HEK293 (cell line): ENCODE measurements at regions not wholly inside any gene's neighbourhood (a gene's known extent, or its start where the extent isn't known, plus 50 kb on each side); places are given as distances from the start of the nearest gene placed in this dataset.

ENCODE experiments used
- CTCF ChIA-PET: fragments of 350-600 bp; formaldehyde crosslinking; extraction: SDS; loops from one replicate; lab custom pipeline; 2021; ENCODE audit warnings: antibody characterized with exemption; lab: Yijun Ruan, JAX
- POLR2A ChIA-PET: fragments of 300-600 bp; formaldehyde crosslinking; extraction: SDS; loops from one replicate; lab custom pipeline; 2020; ENCODE audit warnings: antibody characterized with exemption, inconsistent platforms; lab: Yijun Ruan, JAX
- H3K27ac ChIP-seq: fragments of 200-500 bp; sonication (Bioruptor generic); 2 replicates; pipeline ENCODE4 v1.5.1; 2014; ENCODE audit warnings: low read depth, low read length, control low read depth, inconsistent platforms; ENCODE audit errors: extremely low read depth
- H3K36me3 ChIP-seq, 2 experiments: fragments of 200-500 bp in 1 of 2; sonication (Bioruptor generic) in 1 of 2; 1 replicate in 1 of 2; 2 replicates in 1 of 2; pipeline ENCODE4 v1.5.1; 2014 to 2017; ENCODE audit warnings: inconsistent platforms in 2 of 2, low read length in 2 of 2; ENCODE audit not compliant: control insufficient read depth in 2 of 2, insufficient read depth in 1 of 2
- H3K4me1 ChIP-seq: fragments of 200-500 bp; sonication (Bioruptor generic); 2 replicates; pipeline ENCODE4 v1.5.1; 2014; ENCODE audit warnings: mild to moderate bottlenecking, low read length, inconsistent platforms; ENCODE audit not compliant: control insufficient read depth, insufficient read depth
- H3K4me3 ChIP-seq: 2 replicates; pipeline ENCODE4 v1.5.1; 2011; ENCODE audit warnings: low read depth, mild to moderate bottlenecking, control low read depth, low read length, moderate library complexity
- H3K9me3 ChIP-seq: fragments of 200-500 bp; sonication (Bioruptor generic); 2 replicates; pipeline ENCODE4 v1.5.1; 2014; ENCODE audit warnings: low read depth, low read length, inconsistent platforms; ENCODE audit not compliant: control insufficient read depth, insufficient read depth
- HOXD13 ChIP-seq: sonication (generic); formaldehyde crosslinking; IDR thresholded peaks from 2 replicates; pipeline ENCODE4 v1.8.0; 2022; ENCODE audit warnings: missing genetic modification reagents, borderline replicate concordance
- KLF1 ChIP-seq: fragments of 450-650 bp; formaldehyde crosslinking; IDR thresholded peaks from 2 replicates; pipeline ENCODE4 v1.5.1; 2016; ENCODE audit warnings: missing biosample characterization, missing genetic modification characterization
- MYNN ChIP-seq: fragments of 450-650 bp; formaldehyde crosslinking; IDR thresholded peaks from 2 replicates; pipeline ENCODE4 v1.5.1; 2016; ENCODE audit warnings: missing biosample characterization, missing genetic modification characterization, borderline replicate concordance
- ZBTB11 ChIP-seq: fragments of 450-650 bp; formaldehyde crosslinking; conservative IDR thresholded peaks from 2 replicates; pipeline ENCODE4 v1.5.1; 2016; ENCODE audit warnings: low read depth, missing biosample characterization, missing genetic modification characterization
- ZBTB17 ChIP-seq: fragments of 450-650 bp; formaldehyde crosslinking; IDR thresholded peaks from 2 replicates; pipeline ENCODE4 v1.5.1; 2016; ENCODE audit warnings: missing biosample characterization, missing genetic modification characterization
- ZBTB48 ChIP-seq: fragments of 450-650 bp; formaldehyde crosslinking; IDR thresholded peaks from 2 replicates; pipeline ENCODE4 v1.5.1; 2016; ENCODE audit warnings: missing biosample characterization, missing genetic modification characterization
- ZNF112 ChIP-seq: fragments of 450-650 bp; formaldehyde crosslinking; IDR thresholded peaks from 2 replicates; pipeline ENCODE4 v1.5.0; 2017; ENCODE audit warnings: missing biosample characterization, missing genetic modification characterization
- ZNF132 ChIP-seq: fragments of 450-650 bp; formaldehyde crosslinking; IDR thresholded peaks from 2 replicates; pipeline ENCODE4 v1.5.1; 2017; ENCODE audit warnings: missing biosample characterization, missing genetic modification characterization, borderline replicate concordance
- ZNF133 ChIP-seq: fragments of 450-650 bp; formaldehyde crosslinking; IDR thresholded peaks from 2 replicates; pipeline ENCODE4 v1.5.1; 2016; ENCODE audit warnings: missing biosample characterization, missing genetic modification characterization
- ZNF26 ChIP-seq: fragments of 450-650 bp; formaldehyde crosslinking; IDR thresholded peaks from 2 replicates; pipeline ENCODE4 v1.5.1; 2016; ENCODE audit warnings: missing biosample characterization, missing genetic modification characterization
- ZNF274 ChIP-seq, 2 experiments: fragments of 200-500 bp in 1 of 2; fragments of 450-650 bp in 1 of 2; sonication (Bioruptor generic) in 1 of 2; formaldehyde crosslinking in 1 of 2; IDR thresholded peaks; 2 replicates each; pipeline versions ENCODE4 v1.5.1 to v1.6.1; 2014 to 2016; ENCODE audit warnings: borderline replicate concordance in 1 of 2, inconsistent platforms in 1 of 2, low read length in 1 of 2, missing biosample characterization in 1 of 2, missing genetic modification characterization in 1 of 2
- ZNF292 ChIP-seq: fragments of 450-650 bp; formaldehyde crosslinking; IDR thresholded peaks from 2 replicates; pipeline ENCODE4 v1.5.1; 2016; ENCODE audit warnings: low read depth, missing biosample characterization, missing genetic modification characterization, borderline replicate concordance
- ZNF394 ChIP-seq: fragments of 450-650 bp; formaldehyde crosslinking; IDR thresholded peaks from 2 replicates; pipeline ENCODE4 v1.5.1; 2016; ENCODE audit warnings: missing biosample characterization, missing genetic modification characterization, mild to moderate bottlenecking, moderate library complexity, borderline replicate concordance
- ZNF416 ChIP-seq: fragments of 450-650 bp; formaldehyde crosslinking; IDR thresholded peaks from 2 replicates; pipeline ENCODE4 v1.5.1; 2016; ENCODE audit warnings: missing biosample characterization, missing genetic modification characterization
- ZNF426 ChIP-seq: fragments of 450-650 bp; formaldehyde crosslinking; IDR thresholded peaks from 2 replicates; pipeline ENCODE4 v1.5.1; 2017; ENCODE audit warnings: missing biosample characterization, missing genetic modification characterization, mild to moderate bottlenecking, inconsistent platforms, moderate library complexity
- ZNF488 ChIP-seq: fragments of 450-650 bp; formaldehyde crosslinking; IDR thresholded peaks from 2 replicates; pipeline ENCODE4 v1.5.1; 2016; ENCODE audit warnings: missing biosample characterization, missing genetic modification characterization
- ZNF529 ChIP-seq: fragments of 450-650 bp; formaldehyde crosslinking; IDR thresholded peaks from 2 replicates; pipeline ENCODE4 v1.5.1; 2017; ENCODE audit warnings: missing genetic modification characterization, missing biosample characterization; ENCODE audit not compliant: insufficient replicate concordance
- ZNF548 ChIP-seq: fragments of 450-650 bp; formaldehyde crosslinking; IDR thresholded peaks from 2 replicates; pipeline ENCODE4 v1.5.1; 2016; ENCODE audit warnings: missing biosample characterization, missing genetic modification characterization
- ZNF561 ChIP-seq: fragments of 450-650 bp; IDR thresholded peaks from 2 replicates; pipeline ENCODE4 v1.5.1; 2018; ENCODE audit warnings: missing biosample characterization, missing genetic modification characterization, borderline replicate concordance
- ZNF596 ChIP-seq: fragments of 450-650 bp; IDR thresholded peaks from 2 replicates; pipeline ENCODE4 v1.5.0; 2018; ENCODE audit warnings: missing biosample characterization, mild to moderate bottlenecking, missing genetic modification characterization, moderate library complexity
- ZNF76 ChIP-seq: fragments of 450-650 bp; formaldehyde crosslinking; IDR thresholded peaks from 2 replicates; pipeline ENCODE4; 2016; ENCODE audit warnings: low read depth, missing biosample characterization, missing genetic modification characterization, borderline replicate concordance
- ZNF837 ChIP-seq: fragments of 450-650 bp; formaldehyde crosslinking; IDR thresholded peaks from 2 replicates; pipeline ENCODE4 v1.5.1; 2016; ENCODE audit warnings: missing biosample characterization, missing genetic modification characterization
- ZSCAN30 ChIP-seq: fragments of 450-650 bp; IDR thresholded peaks from 2 replicates; pipeline ENCODE4 v1.5.1; 2018; ENCODE audit warnings: missing biosample characterization, mild to moderate bottlenecking, missing genetic modification characterization, moderate library complexity
- TF ChIP-seq, protein P1 (sequence below): fragments of 450-650 bp; formaldehyde crosslinking; IDR thresholded peaks from 2 replicates; pipeline ENCODE4 v1.5.1; 2016; ENCODE audit warnings: missing biosample characterization, missing genetic modification characterization

GRCh38 chr2:207257251-207258250 lies 91.8 kb upstream of the KLF7 start:
- Histone ChIP-seq H3K36me3 (no peaks in the 10 kb centered on the region), H3K4me3 (no peak overlapping the region), H3K27ac (no peak overlapping the region), H3K9me3 (no peaks in the 10 kb centered on the region), H3K4me1 (no peaks in the 10 kb centered on the region)
- no peak for TF ChIP-seq ZNF596 (tag by site-specific recombination)
- TF ChIP-seq ZBTB11 (tag by site-specific recombination) = no peak
- TF ChIP-seq ZNF394 (tag by site-specific recombination) = no peak
- TF ChIP-seq ZNF416 (tag by site-specific recombination) = no peak
- no peak for TF ChIP-seq ZNF426
- no peak for TF ChIP-seq ZNF132 (tag by site-specific recombination)
- TF ChIP-seq ZNF112 (tag by site-specific recombination) = no peak
- TF ChIP-seq ZNF133 (tag by site-specific recombination) = no peak
- ChIA-PET POLR2A (no interaction called here), CTCF (no interaction called here)

GRCh38 chr2:207258263-207258991 lies 92.7 kb upstream of the KLF7 start:
- CTCF ChIA-PET = interaction anchor here (0.5 kb wide), 1 partner anchor 135 kb away, joined by 3 read pairs; no protein-coding TSS in a partner anchor

GRCh38 chr2:207260021-207260420 lies 94.3 kb upstream of the KLF7 start:
- CTCF ChIA-PET = no interaction called here
- H3K4me3 ChIP-seq = no peak overlapping the region
- POLR2A ChIA-PET = no interaction called here
- H3K27ac ChIP-seq = no peak overlapping the region
- H3K4me1 ChIP-seq = no peaks in the 10 kb centered on the region
- no peaks in the 10 kb centered on the region for H3K36me3 ChIP-seq
- no peaks in the 10 kb centered on the region for H3K9me3 ChIP-seq
- TF ChIP-seq MYNN (tag by site-specific recombination) (no peak), ZNF529 (tag by site-specific recombination) (no peak), ZBTB48 (tag by site-specific recombination) (no peak), ZNF26 (tag by site-specific recombination) (no peak), HOXD13 (CRISPR knock-in tag) (no peak), ZNF561 (tag by site-specific recombination) (no peak), ZSCAN30 (tag by site-specific recombination) (no peak), ZNF548 (tag by site-specific recombination) (no peak), ZNF488 (tag by site-specific recombination) (no peak), ZNF837 (tag by site-specific recombination) (no peak), ZNF76 (no peak)
- TF ChIP-seq, protein P1, sequence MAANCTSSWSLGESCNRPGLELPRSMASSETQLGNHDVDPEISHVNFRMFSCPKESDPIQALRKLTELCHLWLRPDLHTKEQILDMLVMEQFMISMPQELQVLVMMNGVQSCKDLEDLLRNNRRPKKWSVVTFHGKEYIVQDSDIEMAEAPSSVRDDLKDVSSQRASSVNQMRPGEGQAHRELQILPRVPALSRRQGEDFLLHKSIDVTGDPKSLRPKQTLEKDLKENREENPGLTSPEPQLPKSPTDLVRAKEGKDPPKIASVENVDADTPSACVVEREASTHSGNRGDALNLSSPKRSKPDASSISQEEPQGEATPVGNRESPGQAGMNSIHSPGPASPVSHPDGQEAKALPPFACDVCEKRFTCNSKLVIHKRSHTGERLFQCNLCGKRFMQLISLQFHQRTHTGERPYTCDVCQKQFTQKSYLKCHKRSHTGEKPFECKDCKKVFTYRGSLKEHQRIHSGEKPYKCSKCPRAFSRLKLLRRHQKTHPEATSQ = no peak

More at GRCh38 chr2:207258263-207258991, 92.7 kb upstream of the KLF7 start:
- Histone ChIP-seq H3K36me3 (no peaks in the 10 kb centered on the region), H3K9me3 (no peaks in the 10 kb centered on the region), H3K27ac (no peak overlapping the region), H3K4me1 (no peaks in the 10 kb centered on the region), H3K4me3 (no peak overlapping the region)
- TF ChIP-seq ZNF274 (IDR thresholded peaks at IDR 0.05; ENCODE audit: low read length) (no peak), ZNF274 (tag by site-specific recombination; IDR thresholded peaks at IDR 0.05; ENCODE audit: borderline replicate concordance) (no peak), KLF1 (tag by site-specific recombination) (peak; percentile 36; the same call in 1 of the 2 replicates), ZNF292 (tag by site-specific recombination) (no peak), ZBTB17 (tag by site-specific recombination) (peak; percentile 61)
- POLR2A ChIA-PET = interaction anchor here (0.6 to 1.2 kb wide), 2 partner anchors 88 to 91 kb away, joined by 3 read pairs; no protein-coding TSS in a partner anchor
